Left lobe of liver (tissue), 2 donors: ENCODE measurements at regions not wholly inside any gene's neighbourhood (a gene's known extent, or its start where the extent isn't known, plus 50 kb on each side); places are given as distances from the start of the nearest gene placed in this dataset.
"Not testable (repeated sequence)": the region's sequence is repeated elsewhere in the genome, so short reads cannot be mapped to it uniquely, and the experiment has no call there.

Experiments
- ATAC-seq: fragments of 200-7000 bp; cut with Tn5 transposase; one replicate; pipeline ENCODE4 v1.9.1; 2020; ENCODE audit warnings: mild to moderate bottlenecking, moderate library complexity
- DNase-seq: peaks from one replicate; pipeline ENCODE4 v3.0.0-alpha.2; 2020; ENCODE audit warnings: low spot score
- donor health status: DM: no; HTN: no; CAD: no; lungs with moderate emphysema.
- donor health status: DM: no; HTN: yes; CAD: no.

- DNase-seq, result no peak
- no peak for ATAC-seq
Observed at GRCh38 chr1:110260194-110260593, 50.1 kb downstream of the KCNC4 start.

GRCh38 chr1:110262296-110262695, 52.2 kb downstream of the KCNC4 start:
- ATAC-seq, result no peak
- DNase-seq, result no peak

GRCh38 chr1:110262846-110263631, 52.9 kb downstream of the KCNC4 start:
- no peak for ATAC-seq
- DNase-seq, result no peak

- DNase-seq (no peak), ATAC-seq (peak; percentile 26)
Observed at GRCh38 chr1:110264430-110264829, 54.3 kb downstream of the KCNC4 start.

GRCh38 chr1:110265186-110265585, 55.1 kb downstream of the KCNC4 start:
- no peak for ATAC-seq
- DNase-seq, result no peak

GRCh38 chr1:110266834-110267233, 56.7 kb downstream of the KCNC4 start:
- ATAC-seq (no peak), DNase-seq (no peak)

- ATAC-seq, result no peak
Observed at GRCh38 chr1:110267260-110267659, 57.1 kb downstream of the KCNC4 start.

GRCh38 chr1:110272045-110272444, 61.9 kb downstream of the KCNC4 start:
- ATAC-seq (no peak), DNase-seq (no peak)

More at GRCh38 chr1:110267260-110267659, 57.1 kb downstream of the KCNC4 start:
- no peak for DNase-seq

- not testable (repeated sequence) for ATAC-seq, DNase-seq
Observed at GRCh38 chr1:110273832-110274231, 63.7 kb downstream of the KCNC4 start.

GRCh38 chr1:110280126-110280525, 59.1 kb upstream of the RBM15 start:
- ATAC-seq (no peak), DNase-seq (no peak)

GRCh38 chr1:110280804-110281203, 58.4 kb upstream of the RBM15 start:
- DNase-seq (no peak), ATAC-seq (no peak)

- DNase-seq, result no peak
- ATAC-seq, result no peak
Observed at GRCh38 chr1:110281363-110282290, 57.5 kb upstream of the RBM15 start.

GRCh38 chr1:110282395-110282794, 56.8 kb upstream of the RBM15 start:
- ATAC-seq, result no peak
- no peak for DNase-seq

GRCh38 chr1:110283677-110284076, 55.5 kb upstream of the RBM15 start:
- DNase-seq (no peak), ATAC-seq (no peak)

- no peak for ATAC-seq
- DNase-seq, result no peak
Observed at GRCh38 chr1:110285316-110285715, 53.9 kb upstream of the RBM15 start.

GRCh38 chr1:110286564-110286963, 52.6 kb upstream of the RBM15 start:
- DNase-seq (no peak), ATAC-seq (no peak)

- ATAC-seq (no peak), DNase-seq (no peak)
Observed at GRCh38 chr1:110288111-110288510, 51.1 kb upstream of the RBM15 start.
